Keratinocyte (primary cell): ENCODE measurements at regions not wholly inside any gene's neighbourhood (a gene's known extent, or its start where the extent isn't known, plus 50 kb on each side); places are given as distances from the start of the nearest gene placed in this dataset.

Source experiments
- DNase-seq: peaks from one replicate; pipeline ENCODE4 v3.0.0-alpha.2; 2011; ENCODE audit warnings: low read depth, missing footprints, low spot score
- FAIRE-seq: peaks from 2 replicates; lab custom pipeline; 2011; peaks lifted over from hg19 to GRCh38; lab: Jason Lieb, UNC
- H2AFZ ChIP-seq: 2 replicates; pipeline ENCODE4 v1.6.0; 2012; ENCODE audit warnings: low read length, control low read depth, inconsistent platforms; ENCODE audit not compliant: control insufficient read depth
- H3K27ac ChIP-seq: 2 replicates; pipeline ENCODE4 v1.5.1; 2011; ENCODE audit warnings: low read length; ENCODE audit not compliant: control insufficient read depth, insufficient read depth
- H3K27me3 ChIP-seq: 3 replicates; pipeline ENCODE4 v1.6.0; 2011; ENCODE audit warnings: low read length; ENCODE audit not compliant: control insufficient read depth, insufficient read depth; ENCODE audit errors: extremely low read depth
- H3K36me3 ChIP-seq, 2 experiments: 2 replicates in 1 of 2; 3 replicates in 1 of 2; pipeline ENCODE4 v1.5.1; 2011; ENCODE audit warnings: low read length in 2 of 2, mild to moderate bottlenecking in 1 of 2; ENCODE audit not compliant: control insufficient read depth in 2 of 2, insufficient read depth in 2 of 2; ENCODE audit errors: extremely low read depth in 1 of 2
- H3K4me1 ChIP-seq: 3 replicates; pipeline ENCODE4 v1.5.1; 2011; ENCODE audit warnings: low read length; ENCODE audit not compliant: control insufficient read depth, insufficient read depth; ENCODE audit errors: extremely low read depth
- H3K4me2 ChIP-seq: 3 replicates; pipeline ENCODE4 v1.6.0; 2011; ENCODE audit warnings: low read depth, low read length; ENCODE audit not compliant: control insufficient read depth, insufficient read depth; ENCODE audit errors: extremely low read depth
- H3K4me3 ChIP-seq, 3 experiments: fragments of 200-600 bp in 1 of 3; sonication (generic) in 1 of 3; 2 replicates in 2 of 3; 3 replicates in 1 of 3; pipeline ENCODE4 v1.5.1; 2011 to 2016; ENCODE audit warnings: low read length in 3 of 3, mild to moderate bottlenecking in 3 of 3, control low read depth in 2 of 3, inconsistent platforms in 1 of 3, low read depth in 1 of 3, mixed read lengths in 1 of 3, mixed run types in 1 of 3, moderate library complexity in 1 of 3; ENCODE audit not compliant: control insufficient read depth in 2 of 3, insufficient read depth in 2 of 3; ENCODE audit errors: extremely low read depth in 1 of 3
- H3K79me2 ChIP-seq: 2 replicates; pipeline ENCODE4 v1.6.0; 2012; ENCODE audit warnings: low read length; ENCODE audit not compliant: control insufficient read depth, insufficient read depth
- H3K9ac ChIP-seq: 3 replicates; pipeline ENCODE4 v1.6.0; 2011; ENCODE audit warnings: low read length; ENCODE audit not compliant: control insufficient read depth, insufficient read depth; ENCODE audit errors: extremely low read depth
- H3K9me1 ChIP-seq: 3 replicates; pipeline ENCODE4 v1.6.0; 2011; ENCODE audit warnings: low read length; ENCODE audit not compliant: control insufficient read depth, insufficient read depth; ENCODE audit errors: extremely low read depth
- H3K9me3 ChIP-seq: 2 replicates; pipeline ENCODE4 v1.5.1; 2012; ENCODE audit warnings: low read depth, low read length; ENCODE audit not compliant: control insufficient read depth
- H4K20me1 ChIP-seq: 3 replicates; pipeline ENCODE4 v1.6.0; 2011; ENCODE audit warnings: low read length; ENCODE audit not compliant: control insufficient read depth, insufficient read depth; ENCODE audit errors: extremely low read depth
- CTCF ChIP-seq, 3 experiments: IDR thresholded peaks in 1 of 3; conservative IDR thresholded peaks in 1 of 3; optimal IDR thresholded peaks in 1 of 3; 2 replicates in 2 of 3; 3 replicates in 1 of 3; pipeline versions ENCODE3 to v1.5.1; 2011; ENCODE audit warnings: low read length in 3 of 3, mild to moderate bottlenecking in 3 of 3, moderate library complexity in 2 of 3, control low read depth in 1 of 3, inconsistent platforms in 1 of 3; ENCODE audit not compliant: insufficient read depth in 2 of 3; ENCODE audit errors: extremely low read depth in 1 of 3
- EZH2 ChIP-seq: IDR thresholded peaks from one replicate; pipeline ENCODE4 v1.6.1; 2012; ENCODE audit warnings: inconsistent platforms, mild to moderate bottlenecking, low read length, moderate library complexity
- dilution Hi-C: fragments of 300-500 bp; cut with MboI; formaldehyde crosslinking; loops from one replicate; pipeline ENCODE4 v1.7.0; 2020; ENCODE audit warnings: low sequenced_read_pairs; ENCODE audit not compliant: extremely low pct_ligation_motif_present

GRCh38 chr6:150744522-150745260 is 120.8 kb upstream of the MTHFD1L start:
- Histone ChIP-seq H3K36me3 (no peaks in the 10 kb centered on the region), H3K27ac (no peak overlapping the region), H3K4me2 (no peak overlapping the region), H4K20me1 (no peaks in the 10 kb centered on the region), H3K9ac (no peak overlapping the region), H3K9me1 (no peaks in the 10 kb centered on the region), H3K4me1 (no peaks in the 10 kb centered on the region), H2AFZ (no peak overlapping the region), H3K27me3 (no peaks in the 10 kb centered on the region), H3K9me3 (no peaks in the 10 kb centered on the region), H3K4me3 (no peak overlapping the region), H3K79me2 (no peaks in the 10 kb centered on the region)
- TF ChIP-seq EZH2, result no peak
- TF ChIP-seq CTCF (optimal IDR thresholded peaks at IDR 0.05 in 1 of 3, IDR thresholded peaks at IDR 0.05 in 1 of 3, conservative IDR thresholded peaks at IDR 0.05 in 1 of 3; ENCODE audit: extremely low read depth in 1 of 3, insufficient read depth in 2 of 3, low read length in 3 of 3), result no peak
- DNase-seq (no peak), FAIRE-seq (no peak)
- dilution Hi-C loops, result no loop called here

GRCh38 chr6:150745896-150746295 is 119.6 kb upstream of the MTHFD1L start:
- no peak for FAIRE-seq
- H3K9ac ChIP-seq, result no peak overlapping the region

More at GRCh38 chr6:150745896-150746295, 119.6 kb upstream of the MTHFD1L start:
- Histone ChIP-seq H3K27me3 (no peaks in the 10 kb centered on the region), H4K20me1 (no peaks in the 10 kb centered on the region), H3K4me2 (no peak overlapping the region), H3K4me1 (no peaks in the 10 kb centered on the region), H3K9me3 (no peaks in the 10 kb centered on the region), H3K27ac (no peak overlapping the region), H3K79me2 (no peaks in the 10 kb centered on the region), H2AFZ (no peak overlapping the region), H3K36me3 (no peaks in the 10 kb centered on the region), H3K9me1 (no peaks in the 10 kb centered on the region), H3K4me3 (no peak overlapping the region)
- DNase-seq, result no peak
- dilution Hi-C loops, result no loop called here
- no peak for TF ChIP-seq CTCF (optimal IDR thresholded peaks at IDR 0.05 in 1 of 3, IDR thresholded peaks at IDR 0.05 in 1 of 3, conservative IDR thresholded peaks at IDR 0.05 in 1 of 3; ENCODE audit: extremely low read depth in 1 of 3, insufficient read depth in 2 of 3, low read length in 3 of 3)
- no peak for TF ChIP-seq EZH2
